ENCODE measurements at regions not wholly inside any gene's neighbourhood (a gene's known extent, or its start where the extent isn't known, plus 50 kb on each side); places are given as distances from the start of the nearest gene placed in this dataset.

GRCh38 chr4:36493251-36493650 lies 211.8 kb downstream of the DTHD1 start:
- DNase-seq (ENCODE audit: low read depth) = no peak

GRCh38 chr4:36494016-36494415 lies 212.6 kb downstream of the DTHD1 start:
- no peak for DNase-seq (ENCODE audit: low read depth)

- DNase-seq (ENCODE audit: low read depth) = no peak
Observed at GRCh38 chr4:36494747-36495146, 213.3 kb downstream of the DTHD1 start.

GRCh38 chr4:36502350-36502749 lies 220.9 kb downstream of the DTHD1 start:
- no peak for DNase-seq (ENCODE audit: low read depth)

- DNase-seq (ENCODE audit: low read depth) = no peak
Observed at GRCh38 chr4:36508394-36508793, 227.0 kb downstream of the DTHD1 start.

- no peak for DNase-seq (ENCODE audit: low read depth)
Observed at GRCh38 chr4:36509845-36510244, 228.4 kb downstream of the DTHD1 start.

GRCh38 chr4:36511785-36512184 lies 230.4 kb downstream of the DTHD1 start:
- no peak for DNase-seq (ENCODE audit: low read depth)

- no peak for DNase-seq (ENCODE audit: low read depth)
Observed at GRCh38 chr4:36516522-36517095, 235.2 kb downstream of the DTHD1 start.

- DNase-seq (ENCODE audit: low read depth) = no peak
Observed at GRCh38 chr4:36523182-36523581, 241.8 kb downstream of the DTHD1 start.

- no peak for DNase-seq (ENCODE audit: low read depth)
Observed at GRCh38 chr4:36532670-36533379, 251.4 kb downstream of the DTHD1 start.

- DNase-seq (ENCODE audit: low read depth) = no peak
Observed at GRCh38 chr4:36533944-36534343, 252.5 kb downstream of the DTHD1 start.

GRCh38 chr4:36547383-36547782 lies 266.0 kb downstream of the DTHD1 start:
- DNase-seq (ENCODE audit: low read depth) = no peak

- no peak for DNase-seq (ENCODE audit: low read depth)
Observed at GRCh38 chr4:36549252-36549651, 267.8 kb downstream of the DTHD1 start.

- no peak for DNase-seq (ENCODE audit: low read depth)
Observed at GRCh38 chr4:36549992-36550391, 268.6 kb downstream of the DTHD1 start.

- no peak for DNase-seq (ENCODE audit: low read depth)
Observed at GRCh38 chr4:36551697-36552214, 270.3 kb downstream of the DTHD1 start.

- no peak for DNase-seq (ENCODE audit: low read depth)
Observed at GRCh38 chr4:36553029-36553428, 271.6 kb downstream of the DTHD1 start.

- DNase-seq (ENCODE audit: low read depth) = no peak
Observed at GRCh38 chr4:36553453-36553852, 272.0 kb downstream of the DTHD1 start.

- no peak for DNase-seq (ENCODE audit: low read depth)
Observed at GRCh38 chr4:36556984-36557383, 275.6 kb downstream of the DTHD1 start.

GRCh38 chr4:36568575-36568974 lies 287.2 kb downstream of the DTHD1 start:
- no peak for DNase-seq (ENCODE audit: low read depth)

GRCh38 chr4:36573441-36573840 lies 292.0 kb downstream of the DTHD1 start:
- no peak for DNase-seq (ENCODE audit: low read depth)

GRCh38 chr4:36574816-36575215 lies 293.4 kb downstream of the DTHD1 start:
- no peak for DNase-seq (ENCODE audit: low read depth)

GRCh38 chr4:36582198-36582597 lies 300.8 kb downstream of the DTHD1 start:
- no peak for DNase-seq (ENCODE audit: low read depth)

- DNase-seq (ENCODE audit: low read depth) = no peak
Observed at GRCh38 chr4:36587909-36588472, 306.6 kb downstream of the DTHD1 start.
